ENCODE measurements at regions not wholly inside any gene's neighbourhood (a gene's known extent, or its start where the extent isn't known, plus 50 kb on each side); places are given as distances from the start of the nearest gene placed in this dataset.
"Not testable (repeated sequence)": the region's sequence is repeated elsewhere in the genome, so short reads cannot be mapped to it uniquely, and the experiment has no call there.

DNA sequence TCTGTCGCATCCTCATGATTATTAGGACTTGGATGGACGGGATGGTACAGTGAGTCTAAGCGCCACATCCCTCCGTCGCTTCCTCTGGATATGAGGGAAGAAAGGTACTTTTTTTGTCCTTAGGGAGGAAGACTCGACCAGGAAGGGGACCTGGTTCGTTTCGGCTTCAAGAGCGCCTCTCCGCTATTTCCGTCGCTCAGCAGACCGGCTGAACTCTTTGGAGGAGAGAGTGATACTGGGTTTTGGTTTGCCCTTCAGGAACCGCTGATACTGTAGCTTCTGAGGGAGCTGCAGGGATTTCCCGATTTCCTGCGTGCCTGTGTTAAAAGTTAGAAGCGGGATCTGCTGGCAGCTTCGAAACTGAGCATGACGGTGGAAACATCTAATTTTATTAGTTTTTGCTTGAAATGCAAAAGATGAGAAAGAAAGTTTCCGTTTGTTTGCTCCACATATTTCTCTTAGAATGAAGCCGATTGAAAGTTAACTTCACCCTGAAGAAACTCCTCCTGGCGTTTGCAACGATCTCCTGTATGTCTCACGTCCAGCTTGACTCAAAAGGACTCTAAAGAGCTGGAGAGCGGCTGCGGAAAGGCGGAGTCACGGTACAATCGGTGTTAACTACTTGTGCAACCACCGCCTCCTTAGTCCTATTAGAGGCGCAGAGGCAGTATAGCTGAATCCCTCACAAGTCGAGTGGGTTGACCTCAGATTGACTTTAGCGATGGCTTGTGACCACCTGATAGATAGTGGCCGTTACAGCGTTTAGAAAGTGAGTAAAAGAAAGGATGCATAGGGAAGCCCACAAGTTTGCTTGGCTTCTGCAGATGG, 129.4 kb downstream of the TRIM27 start:
- DNase-seq (ENCODE audit: low read depth, low spot score): no peak

DNA sequence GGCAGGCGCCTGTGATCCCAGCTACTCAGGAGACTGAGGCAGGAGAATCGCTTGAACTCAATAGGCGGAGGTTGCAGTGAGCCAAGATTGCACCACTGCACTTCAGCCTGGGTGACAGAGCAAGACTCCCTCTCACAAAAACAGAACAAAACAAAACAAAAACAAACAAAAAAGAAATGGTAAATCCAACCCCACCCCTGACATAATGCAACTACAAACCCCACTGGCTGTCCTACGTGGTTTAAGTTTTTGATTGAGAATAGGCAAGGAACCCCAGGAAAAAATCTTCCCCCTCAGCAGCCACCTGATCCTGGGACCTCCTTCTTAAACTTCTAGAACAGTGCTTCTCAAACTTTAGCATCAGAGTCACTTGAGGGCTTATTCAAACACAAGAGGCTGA, 123.1 kb downstream of the TRIM27 start:
- not testable (repeated sequence) for DNase-seq (ENCODE audit: low read depth, low spot score)

DNA sequence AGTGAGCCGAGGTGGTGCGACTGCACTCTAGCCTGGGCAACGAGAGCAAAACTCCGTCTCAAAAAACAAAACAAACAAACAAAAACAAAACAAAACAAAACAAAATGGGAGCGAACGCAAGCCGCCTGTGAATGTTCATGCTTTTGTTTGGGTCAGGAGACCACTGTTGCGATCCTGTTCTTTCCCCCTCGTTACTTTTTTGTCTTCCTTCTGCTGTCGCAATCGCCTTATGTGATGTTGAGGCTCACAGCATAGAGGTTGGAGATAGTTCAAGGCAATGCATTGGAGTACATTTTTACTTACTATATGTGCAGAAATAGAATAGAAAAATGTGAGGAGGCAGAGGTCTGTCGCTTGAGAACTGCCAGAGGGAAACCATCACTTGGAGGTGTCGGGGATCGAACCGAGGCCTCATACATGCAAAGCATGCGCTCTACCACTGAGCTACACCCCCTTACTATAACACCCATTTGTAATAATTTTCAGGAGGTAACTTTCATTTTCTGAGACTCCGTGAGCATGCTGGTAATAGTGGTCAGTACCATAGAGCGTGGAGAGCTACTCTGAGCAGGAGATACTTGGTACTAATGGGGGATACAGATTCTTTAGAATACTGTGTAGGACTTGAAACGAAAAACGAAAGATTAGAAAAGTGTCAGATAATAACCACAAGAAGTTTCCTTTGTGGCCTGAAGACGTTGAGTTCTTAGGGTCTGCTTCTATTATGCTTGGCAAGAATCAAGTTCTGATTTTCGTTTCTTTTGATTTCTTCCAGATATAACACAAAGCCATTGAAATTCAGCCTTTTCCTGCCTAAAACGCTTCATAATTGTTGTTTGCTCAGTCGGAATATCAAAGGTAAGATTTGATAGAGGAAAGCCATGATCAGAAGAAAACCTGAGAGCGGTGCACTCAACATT, 121.1 kb downstream of the TRIM27 start:
- DNase-seq (ENCODE audit: low read depth, low spot score): no peak

DNA sequence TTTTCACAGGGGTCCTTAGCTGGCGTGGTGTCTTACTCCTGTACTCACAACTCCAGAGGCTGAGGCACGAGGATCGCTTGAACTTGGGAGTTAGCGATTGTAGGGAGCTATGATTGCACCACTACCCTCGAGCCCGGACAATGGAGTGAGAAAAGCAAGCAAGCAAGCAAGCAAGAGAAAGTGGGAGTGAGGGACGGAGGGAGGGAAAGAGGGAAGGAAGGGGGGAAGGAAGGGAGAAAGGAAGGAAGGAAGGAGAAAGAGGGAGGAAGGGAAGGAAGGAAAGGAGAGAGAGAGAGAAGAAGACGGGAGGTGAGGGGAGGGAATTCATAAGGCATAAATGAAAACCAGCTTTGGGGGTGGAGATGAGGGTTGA, 120.5 kb downstream of the TRIM27 start:
- no peak for DNase-seq (ENCODE audit: low read depth, low spot score)

DNA sequence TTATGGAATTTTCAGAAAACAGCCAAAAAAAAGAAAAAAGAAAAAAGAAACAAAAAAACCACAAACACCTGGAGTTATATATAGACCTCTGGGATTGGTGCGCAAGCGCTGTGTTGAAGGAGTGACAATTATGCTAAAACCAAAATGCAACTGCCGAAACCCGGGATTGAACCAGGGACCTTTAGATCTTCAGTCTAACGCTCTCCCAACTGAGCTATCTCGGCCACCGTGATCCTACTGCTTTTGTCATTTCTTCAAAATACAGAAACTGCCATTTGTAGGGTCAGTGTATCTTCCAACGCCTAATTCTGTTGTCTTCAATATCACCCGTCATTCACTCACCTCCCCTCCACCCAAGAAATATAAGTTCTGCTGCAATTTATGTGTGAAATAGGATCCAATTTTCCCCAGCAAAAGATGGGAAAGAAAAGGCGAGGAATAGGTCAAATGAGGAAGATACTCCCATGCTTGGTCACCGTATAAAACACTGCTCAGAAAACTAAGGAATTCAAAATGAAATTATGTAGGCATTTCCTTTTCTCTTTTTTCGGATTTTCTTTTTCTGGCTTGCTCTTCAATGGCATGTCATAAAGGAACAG, 116.0 kb downstream of the TRIM27 start:
- no peak for DNase-seq (ENCODE audit: low read depth, low spot score)

DNA sequence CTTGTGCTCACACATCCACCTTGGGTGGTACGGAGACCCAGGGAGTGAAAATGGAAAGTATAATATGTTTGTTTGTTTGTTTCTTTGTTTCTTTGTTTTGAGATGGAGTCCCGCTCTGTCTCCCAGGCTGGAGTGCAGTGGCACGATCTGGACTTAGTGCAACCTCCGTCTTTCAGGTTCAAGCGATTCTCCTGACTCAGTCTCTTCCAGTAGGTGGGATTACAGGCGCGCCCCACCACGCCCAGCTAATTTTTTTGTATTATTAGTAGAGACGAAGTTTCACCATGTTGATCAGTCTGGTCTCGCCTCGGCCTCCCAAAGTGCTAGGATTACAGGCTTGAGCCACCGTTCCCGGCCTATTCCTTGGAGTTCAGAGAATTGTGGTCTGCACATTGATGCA, 115.4 kb downstream of the TRIM27 start:
- DNase-seq (ENCODE audit: low read depth, low spot score): no peak

DNA sequence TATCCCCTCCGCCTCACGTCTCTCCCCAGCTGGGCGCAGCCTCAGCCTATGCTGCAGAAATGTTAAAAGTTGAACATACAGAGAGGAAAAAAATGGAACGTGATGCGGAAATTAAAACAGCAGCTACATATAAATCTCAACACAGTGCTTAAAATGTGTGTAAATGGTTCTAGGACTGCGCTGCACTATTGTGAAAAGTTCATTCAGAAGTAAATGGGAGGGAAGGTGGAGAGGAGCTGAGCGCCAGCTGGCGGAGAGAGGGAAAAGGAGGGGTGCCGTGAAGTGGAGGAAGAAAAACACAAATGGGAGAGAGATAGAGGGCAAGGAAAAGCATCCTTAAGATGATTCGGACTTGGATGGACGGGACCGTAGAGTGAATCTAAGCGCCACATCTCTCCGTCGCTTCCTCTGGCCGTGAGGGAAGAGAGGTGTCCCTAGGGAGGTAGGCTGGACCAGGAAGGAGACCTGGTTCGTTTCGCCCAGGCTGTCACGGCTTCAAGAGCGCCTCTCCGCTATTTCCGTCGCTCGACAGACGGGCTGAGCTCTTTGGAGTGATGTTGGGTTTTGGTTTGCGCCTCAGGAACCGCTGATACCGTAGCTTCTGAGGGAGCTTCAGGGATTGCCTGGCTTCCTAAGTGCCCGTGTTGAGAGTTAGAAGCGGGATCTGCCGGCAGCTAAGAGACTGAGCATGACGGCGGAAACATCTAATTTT, 113.7 kb downstream of the TRIM27 start:
- no peak for DNase-seq (ENCODE audit: low read depth, low spot score)

DNA sequence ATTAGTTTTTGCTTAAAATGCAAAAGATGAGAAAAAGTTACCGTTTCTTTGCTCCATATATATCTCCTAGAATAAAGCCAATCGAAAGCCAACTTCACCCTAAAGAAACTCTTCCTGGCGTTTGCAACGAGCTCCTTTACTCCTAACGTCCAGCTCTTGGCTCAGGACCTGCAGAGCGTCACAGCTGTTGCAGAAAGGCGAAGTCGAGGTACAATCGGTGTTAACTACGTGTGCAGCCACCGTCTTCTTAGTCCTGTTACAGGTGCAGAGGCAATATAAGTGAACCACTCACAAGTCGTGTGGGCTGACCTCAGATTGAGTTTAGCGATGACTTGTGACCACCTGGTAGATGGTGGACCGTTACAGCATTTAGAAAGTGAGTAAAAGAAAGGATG, 113.1 kb downstream of the TRIM27 start:
- no peak for DNase-seq (ENCODE audit: low read depth, low spot score)

DNA sequence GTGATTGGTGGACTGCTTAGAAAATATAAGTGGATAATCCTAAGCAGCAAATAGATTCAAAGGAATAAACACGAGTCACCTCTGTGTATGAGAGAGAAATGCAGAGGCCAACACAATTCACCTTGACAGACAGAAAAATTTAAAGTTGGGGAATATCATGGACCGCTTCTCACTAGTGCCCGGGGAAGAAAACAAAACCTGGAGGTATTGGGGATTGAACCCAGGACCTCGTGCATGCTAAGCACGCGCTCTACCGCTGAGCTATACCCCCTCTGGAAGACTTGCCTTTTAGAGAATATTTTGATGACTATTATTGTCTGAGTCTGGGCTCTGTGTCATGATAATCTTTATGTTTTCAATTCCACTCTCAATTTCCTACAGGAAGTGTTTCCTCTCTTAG, 111.9 kb downstream of the TRIM27 start:
- no peak for DNase-seq (ENCODE audit: low read depth, low spot score)

DNA sequence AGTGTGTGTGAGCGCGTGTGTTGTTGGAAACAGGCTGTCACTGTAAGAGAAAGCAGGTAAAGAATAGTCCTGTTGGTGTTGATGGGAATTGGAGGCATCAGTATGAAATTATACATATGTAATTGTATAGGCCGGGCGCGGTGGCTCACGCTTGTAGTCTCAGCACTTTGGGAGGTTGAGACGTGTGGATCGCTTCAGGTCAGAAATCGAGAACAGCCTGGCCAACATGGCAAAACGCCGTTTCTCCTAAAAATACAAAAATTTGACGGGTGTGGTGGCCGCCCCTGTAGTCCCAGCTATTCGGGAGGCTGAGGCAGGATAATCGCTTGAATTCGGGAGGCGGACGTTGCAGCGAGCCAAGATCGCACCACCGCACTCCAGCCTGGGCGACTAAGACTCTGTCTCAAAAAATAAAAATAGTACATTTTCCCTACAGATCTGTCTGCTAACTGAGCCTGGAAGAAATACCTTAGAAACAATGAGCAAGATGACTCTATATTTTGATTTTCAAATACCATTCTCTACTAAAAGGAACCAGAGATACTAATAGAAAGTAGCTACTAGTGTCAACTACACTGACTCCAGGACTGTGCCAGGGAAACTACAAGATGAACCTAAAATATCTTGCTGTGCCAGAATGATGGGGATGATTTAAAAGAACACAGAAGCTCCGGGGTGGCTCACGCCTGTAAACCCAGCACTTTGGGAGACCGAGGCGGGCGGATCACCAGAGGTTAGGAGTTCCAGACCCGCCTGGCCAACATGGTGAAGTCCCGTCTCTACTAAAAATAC, 110.8 kb downstream of the TRIM27 start:
- no peak for DNase-seq (ENCODE audit: low read depth, low spot score)

DNA sequence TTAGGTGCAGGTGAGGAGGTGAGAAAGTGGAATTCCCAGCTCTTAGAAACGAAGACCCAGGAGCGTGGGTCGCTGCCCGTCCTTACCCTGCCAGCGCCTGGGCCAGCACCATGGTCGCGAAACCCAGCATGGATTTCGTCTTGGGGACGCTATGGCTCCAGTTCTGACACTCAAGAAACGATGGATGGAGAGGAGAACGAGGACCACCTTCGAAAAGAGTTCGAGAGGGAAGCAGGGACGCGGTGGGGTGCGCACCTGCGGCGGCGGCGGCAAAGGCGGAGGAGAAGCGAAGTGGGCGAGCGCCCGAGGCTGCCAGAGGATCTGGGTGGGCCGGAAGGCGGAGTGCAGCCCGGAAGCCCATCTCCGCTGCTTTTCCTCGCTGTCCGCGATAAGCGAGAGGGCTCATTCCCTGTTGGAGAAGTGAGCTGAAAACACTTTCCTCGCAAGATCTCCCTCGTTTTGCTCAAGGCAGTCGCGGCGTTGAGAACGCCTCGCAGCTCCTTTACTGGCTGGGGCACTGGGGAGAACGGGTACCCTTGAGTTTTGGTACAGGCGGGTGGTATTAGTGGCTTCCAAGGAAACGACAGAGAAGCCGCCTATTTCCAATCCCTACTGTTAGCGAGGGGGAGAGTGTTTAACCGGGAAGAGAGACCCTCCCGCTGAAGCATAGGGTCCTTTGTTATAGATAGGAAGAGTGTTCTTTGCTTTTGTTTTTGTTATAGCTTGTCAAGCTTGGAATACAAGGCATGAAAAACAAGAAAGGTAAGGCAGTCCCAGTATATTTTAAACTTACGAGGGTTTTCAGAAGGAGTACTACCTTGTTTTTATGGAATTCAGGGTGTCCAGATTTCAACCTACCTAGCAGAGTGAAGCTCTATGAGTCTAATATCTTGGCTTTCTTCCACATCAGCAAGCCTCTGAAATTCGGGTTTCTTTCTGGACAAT, 109.5 kb downstream of the TRIM27 start:
- no peak for DNase-seq (ENCODE audit: low read depth, low spot score)

DNA sequence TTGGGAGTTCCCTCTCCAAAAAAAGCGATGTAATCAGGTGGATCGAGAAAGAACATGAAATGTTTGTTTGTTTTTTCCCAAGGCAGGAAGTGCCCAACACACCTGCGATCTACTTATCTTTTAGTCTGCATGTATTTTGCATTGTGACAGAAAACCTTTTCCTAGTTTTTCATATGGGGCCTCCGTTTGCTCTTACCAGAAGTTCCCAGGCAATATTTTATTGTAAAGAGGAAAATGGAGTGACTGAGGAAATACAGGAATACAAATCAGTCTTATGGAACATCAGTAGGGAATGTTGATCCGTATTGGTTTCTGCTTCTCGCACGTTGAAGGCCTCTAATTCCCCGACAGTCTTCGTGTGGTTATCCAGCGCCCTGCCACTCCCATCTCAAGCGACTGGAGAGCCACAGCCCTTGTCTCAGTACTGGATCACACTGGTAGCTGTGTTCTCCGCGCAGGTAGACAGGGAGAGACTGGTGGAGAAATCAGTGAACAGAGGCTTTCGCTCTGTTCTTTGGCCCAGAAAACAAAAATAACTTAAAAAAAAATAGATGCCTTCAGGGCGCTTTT, 107.4 kb downstream of the TRIM27 start:
- no peak for DNase-seq (ENCODE audit: low read depth, low spot score)

DNA sequence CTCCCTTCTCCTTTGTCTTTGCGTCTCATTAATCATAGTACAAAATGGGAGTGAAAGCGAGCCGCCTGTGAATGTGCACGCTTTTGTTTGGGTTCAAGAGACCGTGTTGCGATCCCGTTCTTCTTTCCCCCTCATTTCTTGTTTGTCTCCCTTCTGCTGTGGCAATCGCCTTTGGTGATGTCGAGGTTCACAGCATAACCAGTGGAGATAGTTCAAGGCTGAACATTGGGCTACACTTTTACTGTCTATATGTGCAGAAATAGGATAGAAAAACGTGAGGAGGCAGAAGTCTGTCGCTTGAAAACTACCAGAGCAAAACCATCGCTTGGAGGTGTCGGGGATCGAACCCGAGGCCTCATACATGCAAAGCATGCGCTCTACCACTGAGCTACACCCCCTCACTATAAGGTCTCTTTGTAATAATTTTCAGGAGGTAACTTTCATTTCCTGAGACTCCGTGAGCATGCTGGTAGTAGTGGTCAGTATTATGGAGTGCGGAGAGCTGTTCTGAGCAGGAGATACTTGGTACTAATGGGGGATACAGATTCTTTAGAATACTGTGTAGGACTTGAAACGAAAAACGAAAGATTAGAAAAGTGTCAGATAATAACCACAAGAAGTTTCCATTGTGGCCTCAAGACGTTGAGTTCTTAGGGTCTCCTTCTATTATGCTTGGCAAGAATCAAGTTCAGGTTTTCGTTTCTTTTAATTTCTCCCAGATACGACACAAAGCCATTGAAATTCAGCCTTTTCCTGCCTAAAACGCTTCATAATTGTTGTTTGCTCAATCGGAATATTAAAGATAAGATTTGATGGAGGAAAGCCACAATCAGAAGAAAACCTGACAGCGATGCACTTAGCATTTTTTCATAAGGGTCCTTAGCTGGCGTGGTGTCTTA, 106.6 kb downstream of the TRIM27 start:
- no peak for DNase-seq (ENCODE audit: low read depth, low spot score)

DNA sequence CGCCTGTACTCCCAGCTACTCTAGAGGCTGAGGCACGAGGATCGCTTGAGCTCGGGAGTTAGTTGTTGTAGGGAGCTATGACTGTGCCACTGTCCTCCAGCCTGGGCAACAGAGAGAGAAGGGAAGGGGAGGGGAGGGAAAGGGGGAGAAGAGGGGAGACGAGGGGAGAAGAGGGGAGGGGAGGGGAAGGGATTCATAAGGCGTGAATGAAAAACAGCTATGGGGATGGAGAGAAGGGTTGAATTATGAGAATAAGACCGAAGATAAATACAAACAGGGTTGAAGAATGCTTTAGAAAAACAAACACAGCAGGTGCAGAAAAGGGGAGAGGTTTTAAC, 106.0 kb downstream of the TRIM27 start:
- no peak for DNase-seq (ENCODE audit: low read depth, low spot score)

DNA sequence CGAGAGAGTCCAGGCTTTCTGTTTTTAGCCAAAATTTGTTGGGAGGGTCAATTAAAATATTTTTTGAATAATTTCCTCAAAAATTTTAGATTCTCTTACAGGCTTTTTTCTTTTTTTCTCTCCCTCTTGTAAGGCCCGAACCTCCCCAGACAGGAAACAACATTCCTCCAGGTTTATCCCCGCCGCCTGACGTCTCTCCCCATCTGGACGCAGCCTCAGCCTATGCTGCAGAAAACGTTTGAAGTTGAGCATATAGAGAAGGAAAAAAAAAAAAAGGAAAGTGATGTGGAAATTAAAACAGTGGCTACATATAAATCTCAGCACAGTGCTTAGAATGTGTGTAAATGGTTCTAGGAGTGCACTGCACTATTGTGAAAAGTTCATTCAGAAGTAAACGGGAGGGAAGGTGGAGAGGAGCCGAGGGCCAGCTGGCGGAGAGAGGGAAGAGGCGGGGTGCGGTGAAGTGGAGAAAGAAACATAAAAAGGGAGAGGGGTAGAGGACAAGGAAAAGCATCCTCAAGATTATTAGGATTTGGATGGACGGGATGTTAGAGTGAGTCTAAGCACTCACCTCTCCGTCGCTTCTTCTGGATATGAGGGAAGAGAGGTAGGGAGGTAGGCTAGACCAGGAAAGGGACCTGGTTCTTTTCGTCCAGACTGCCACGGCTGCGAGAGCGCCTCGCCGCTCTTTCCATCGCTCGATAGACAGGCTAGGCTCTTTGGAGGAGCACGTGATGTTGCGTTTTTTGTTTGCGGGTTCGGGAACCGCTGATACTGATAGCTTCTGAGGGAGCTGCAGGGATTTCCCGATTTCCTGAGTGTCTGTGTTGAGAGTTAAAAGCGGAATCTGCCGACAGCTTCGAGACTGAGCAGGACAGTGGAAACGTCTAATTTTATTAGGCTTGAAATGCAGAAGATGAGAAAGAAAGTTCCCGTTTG, 98.7 kb downstream of the TRIM27 start:
- no peak for DNase-seq (ENCODE audit: low read depth, low spot score)

DNA sequence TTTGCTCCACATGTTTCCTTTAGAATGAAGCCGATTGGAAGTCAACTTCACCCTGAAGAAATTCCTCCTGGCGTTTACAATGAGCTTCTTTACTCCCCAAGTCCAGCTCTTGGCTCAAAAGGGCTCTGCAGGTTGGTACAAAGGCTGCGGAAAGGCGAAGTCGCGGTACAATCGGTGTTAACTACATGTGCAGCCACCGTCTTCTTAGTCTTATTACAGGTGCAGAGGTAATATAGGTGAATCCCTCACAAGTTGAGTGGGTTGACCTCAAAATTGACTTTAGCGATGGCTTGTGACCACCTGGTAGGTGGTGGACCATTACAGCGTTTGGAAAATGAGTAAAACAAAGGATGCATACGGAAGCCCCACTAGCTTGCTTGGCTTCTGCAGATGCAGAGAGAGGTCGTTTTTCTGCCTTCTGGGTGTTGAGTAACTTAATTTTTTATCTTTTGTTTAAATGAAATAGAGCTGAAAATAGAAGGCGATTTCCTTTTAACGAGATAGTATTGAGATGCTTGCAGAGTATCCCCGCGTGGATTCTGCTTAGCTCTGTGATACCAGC, 98.0 kb downstream of the TRIM27 start:
- DNase-seq (ENCODE audit: low read depth, low spot score): no peak

DNA sequence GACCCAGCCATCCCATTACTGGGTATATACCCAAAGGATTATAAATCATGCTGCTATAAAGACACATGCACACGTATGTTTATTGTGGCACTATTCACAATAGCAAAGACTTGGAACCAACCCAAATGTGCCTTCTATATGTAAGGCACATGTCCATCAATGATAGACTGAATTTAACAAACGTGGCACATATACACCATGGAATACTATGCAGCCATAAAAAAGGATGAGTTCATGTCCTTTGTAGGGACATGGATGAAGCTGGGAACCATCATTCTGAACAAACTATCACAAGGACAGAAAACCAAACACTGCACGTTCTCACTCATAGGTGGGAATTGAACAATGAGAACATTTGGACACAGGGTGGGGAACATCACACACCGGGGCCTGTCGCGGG, 92.1 kb downstream of the TRIM27 start:
- not testable (repeated sequence) for DNase-seq (ENCODE audit: low read depth, low spot score)

Measured in iPS DF 19.7 (cell line).